NCI-H1417 treated with DMSO at 0.1 percent for 48 hours (cell line): ENCODE measurements at regions not wholly inside any gene's neighbourhood (a gene's known extent, or its start where the extent isn't known, plus 50 kb on each side); places are given as distances from the start of the nearest gene placed in this dataset.

Source experiments
- DNase-seq: peaks from one replicate; lab custom pipeline; 2025; lab: John Stamatoyannopoulos, UW

DNA sequence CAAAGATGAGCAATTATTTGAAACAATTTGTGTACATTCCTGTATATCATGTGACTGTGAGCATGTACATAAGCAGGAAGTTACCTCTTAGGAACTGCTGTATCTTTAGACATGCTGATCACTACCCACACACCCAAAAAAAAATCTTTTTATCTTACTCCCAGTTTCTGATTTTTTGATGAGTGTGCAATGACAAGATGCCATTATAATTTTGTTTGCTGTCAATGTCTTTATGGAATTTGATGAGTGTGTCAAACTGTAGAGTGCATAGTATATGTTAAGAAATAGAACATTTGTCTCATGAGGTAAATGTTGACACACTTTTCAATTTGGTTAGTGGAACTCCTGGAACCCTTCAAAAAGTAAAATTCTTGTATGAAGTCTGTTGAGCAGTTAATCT, 84.0 kb upstream of the TMEFF2 start:
- no peak for DNase-seq

DNA sequence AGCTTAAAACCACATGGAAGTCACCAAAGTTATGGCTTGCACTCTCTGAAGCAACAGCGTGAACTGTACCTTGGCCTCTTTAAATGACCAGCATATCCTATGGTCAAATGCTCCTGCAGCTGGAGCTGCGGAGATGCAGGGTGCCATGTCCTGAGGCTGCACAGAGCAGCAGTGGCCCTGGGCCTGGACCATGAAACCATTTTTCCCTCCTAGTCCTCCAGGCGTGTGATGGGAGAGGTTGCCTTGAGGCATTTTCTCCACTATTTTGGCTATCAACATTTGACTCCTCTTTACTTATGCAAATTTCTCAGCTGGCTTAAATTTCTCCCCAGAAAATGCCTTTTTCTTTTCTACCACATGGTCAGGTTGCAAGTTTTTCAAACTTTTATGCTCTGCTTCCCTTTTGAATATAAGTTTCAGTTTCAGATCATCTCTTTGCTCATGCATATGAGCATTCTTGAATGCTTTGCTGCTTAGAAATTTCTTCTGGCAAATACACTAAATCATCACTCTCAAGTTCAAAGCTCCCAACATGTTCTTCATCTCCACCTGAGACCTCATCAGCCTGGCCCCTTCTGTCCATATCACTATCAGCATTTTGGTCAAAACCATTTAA, 82.9 kb upstream of the TMEFF2 start:
- DNase-seq = no peak

- no peak for DNase-seq
These were observed 80.9 kb upstream of the TMEFF2 start for GRCh38 chr2:192275632-192276031.

GRCh38 chr2:192267484-192267883, 72.8 kb upstream of the TMEFF2 start:
- DNase-seq = no peak

DNA sequence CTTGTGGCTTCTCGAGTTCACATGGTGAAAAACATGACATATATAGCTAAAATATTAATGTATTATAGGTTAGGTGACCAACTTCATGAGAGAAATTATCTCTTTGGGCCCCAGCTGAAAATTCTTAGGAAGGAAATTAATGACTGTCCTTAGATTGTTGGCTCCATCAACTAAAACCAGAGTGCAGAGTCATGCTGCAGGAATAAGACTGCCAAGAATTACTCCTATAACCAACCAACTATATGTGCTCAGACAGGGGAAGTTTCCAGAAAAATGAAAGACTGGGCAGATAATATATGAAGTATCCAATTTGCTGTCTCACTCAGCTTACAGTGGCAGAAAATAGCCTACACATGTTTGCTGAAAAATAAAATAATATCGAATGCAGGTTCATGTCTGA, 71.0 kb upstream of the TMEFF2 start:
- no peak for DNase-seq

GRCh38 chr2:192254444-192254843, 59.7 kb upstream of the TMEFF2 start:
- no peak for DNase-seq

DNA sequence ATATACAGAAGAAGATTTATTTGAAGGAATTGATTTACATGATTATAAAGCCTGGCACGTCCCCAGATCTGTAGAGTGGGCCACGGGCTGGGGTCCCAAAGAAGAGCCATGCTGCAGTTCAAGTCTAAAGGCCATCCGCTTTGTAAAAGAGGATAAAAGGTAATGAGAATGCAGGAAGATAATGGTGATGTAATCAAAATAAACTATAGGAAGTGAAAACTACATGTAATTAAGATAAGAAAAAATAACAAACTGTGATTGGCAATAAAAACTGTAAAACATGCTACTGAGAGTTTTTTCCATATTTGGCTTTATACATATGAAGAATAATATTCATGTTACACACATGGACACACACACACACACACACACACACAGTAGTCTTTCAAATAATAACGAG, 59.0 kb upstream of the TMEFF2 start:
- DNase-seq = no peak

DNA sequence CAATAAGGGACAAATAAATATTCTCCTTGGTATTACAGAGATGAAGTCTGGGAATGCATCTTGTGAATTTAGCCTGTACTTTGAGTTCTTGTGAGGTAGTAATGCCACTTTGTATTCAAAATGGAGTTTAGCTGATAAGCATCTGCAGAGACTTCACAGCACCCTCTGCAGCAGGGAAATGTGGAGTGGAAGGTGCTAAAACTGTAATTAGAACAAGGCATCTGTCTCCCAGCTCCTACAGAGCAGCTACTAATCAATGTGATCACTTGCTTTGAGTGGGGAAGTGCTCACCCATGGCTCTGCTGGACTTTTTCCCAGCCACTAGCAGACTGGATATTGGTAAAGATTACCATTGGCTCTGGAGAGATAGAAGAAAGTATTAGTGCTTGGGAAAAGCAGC, 56.2 kb upstream of the TMEFF2 start:
- no peak for DNase-seq

DNA sequence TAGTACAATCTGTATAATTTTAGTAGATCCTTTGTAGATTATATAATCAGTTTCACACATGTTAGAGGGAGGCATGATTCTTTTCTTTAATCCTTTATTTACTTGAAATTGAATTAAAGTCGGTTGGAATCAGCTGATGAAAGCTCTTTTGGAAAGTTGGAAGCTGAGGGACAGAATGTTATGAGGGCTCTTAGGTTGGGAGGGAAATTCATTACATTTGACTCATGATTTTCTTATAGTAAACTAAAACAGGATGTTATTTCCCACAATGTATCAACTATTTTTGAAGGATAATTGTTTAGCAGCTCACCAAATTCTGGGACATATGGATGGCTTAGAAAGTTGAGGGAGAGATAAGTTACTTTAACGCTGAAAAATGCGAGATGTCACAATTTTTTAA, 52.7 kb upstream of the TMEFF2 start:
- DNase-seq = no peak

DNA sequence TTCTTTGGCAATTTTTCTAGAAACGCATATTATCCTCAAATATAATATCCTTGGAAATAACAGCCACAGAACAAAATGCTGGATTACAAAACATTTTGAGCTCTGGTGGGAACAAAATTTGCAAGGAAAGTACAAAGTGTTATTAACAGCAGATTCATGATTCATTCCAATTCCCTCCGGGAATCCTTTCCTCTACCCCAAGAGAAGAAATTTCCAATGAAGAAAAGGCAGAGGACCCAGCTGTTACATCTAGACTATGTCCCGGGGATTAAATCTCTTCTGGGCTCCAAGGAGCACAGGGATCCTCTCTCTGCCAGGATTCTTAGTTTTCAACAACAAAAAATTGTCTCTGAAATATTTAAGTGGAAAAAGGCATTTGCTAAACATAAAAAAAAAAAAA, 51.6 kb upstream of the TMEFF2 start:
- no peak for DNase-seq

GRCh38 chr2:192245329-192245728, 50.6 kb upstream of the TMEFF2 start:
- no peak for DNase-seq
